NCI-H2196 treated with DMSO at 0.1 percent for 48 hours (cell line): ENCODE measurements at regions not wholly inside any gene's neighbourhood (a gene's known extent, or its start where the extent isn't known, plus 50 kb on each side); places are given as distances from the start of the nearest gene placed in this dataset.
"Not testable (repeated sequence)": the region's sequence is repeated elsewhere in the genome, so short reads cannot be mapped to it uniquely, and the experiment has no call there.

ENCODE experiments used
- DNase-seq: peaks from one replicate; lab custom pipeline; 2025; ENCODE audit not compliant: unreplicated experiment; lab: John Stamatoyannopoulos, UW

GRCh38 chrX:129086802-129087201 lies 436.5 kb downstream of the SMARCA1 start:
- no peak for DNase-seq

GRCh38 chrX:129084291-129084690 lies 439.0 kb downstream of the SMARCA1 start:
- not testable (repeated sequence) for DNase-seq

- DNase-seq: no peak
These were observed 445.7 kb downstream of the SMARCA1 start for GRCh38 chrX:129077424-129078170.

GRCh38 chrX:129071390-129071789 lies 451.9 kb downstream of the SMARCA1 start:
- DNase-seq: no peak

- DNase-seq: no peak
These were observed 457.4 kb downstream of the SMARCA1 start for GRCh38 chrX:129065895-129066294.

- no peak for DNase-seq
These were observed 464.9 kb downstream of the SMARCA1 start for GRCh38 chrX:129058405-129058804.

- DNase-seq: no peak
These were observed 480.2 kb downstream of the SMARCA1 start for GRCh38 chrX:129043138-129043537.

- no peak for DNase-seq
These were observed 482.0 kb downstream of the SMARCA1 start for GRCh38 chrX:129041319-129041718.

GRCh38 chrX:129040124-129040523 lies 483.2 kb downstream of the SMARCA1 start:
- no peak for DNase-seq

- no peak for DNase-seq
These were observed 484.1 kb downstream of the SMARCA1 start for GRCh38 chrX:129039176-129039575.

- DNase-seq: no peak
These were observed 485.9 kb downstream of the SMARCA1 start for GRCh38 chrX:129037389-129037788.

- DNase-seq: no peak
These were observed 488.1 kb downstream of the SMARCA1 start for GRCh38 chrX:129035180-129035579.

- no peak for DNase-seq
These were observed 489.1 kb downstream of the SMARCA1 start for GRCh38 chrX:129034196-129034595.

GRCh38 chrX:129026202-129026601 lies 497.1 kb downstream of the SMARCA1 start:
- DNase-seq: no peak

GRCh38 chrX:129025376-129025775 lies 497.9 kb downstream of the SMARCA1 start:
- DNase-seq: no peak

- no peak for DNase-seq
These were observed 503.9 kb downstream of the SMARCA1 start for GRCh38 chrX:129019412-129019811.

- DNase-seq: no peak
These were observed 507.9 kb downstream of the SMARCA1 start for GRCh38 chrX:129015381-129015780.

GRCh38 chrX:129013574-129013973 lies 509.7 kb downstream of the SMARCA1 start:
- DNase-seq: no peak

GRCh38 chrX:129007631-129008030 lies 515.7 kb downstream of the SMARCA1 start:
- DNase-seq: no peak

GRCh38 chrX:129006491-129006890 lies 516.8 kb downstream of the SMARCA1 start:
- DNase-seq: no peak

- DNase-seq: no peak
These were observed 522.5 kb downstream of the SMARCA1 start for GRCh38 chrX:129000797-129001196.

GRCh38 chrX:129000018-129000417 lies 523.3 kb downstream of the SMARCA1 start:
- DNase-seq: peak; percentile 7
